Fibroblast of villous mesenchyme (primary cell): ENCODE measurements at regions not wholly inside any gene's neighbourhood (a gene's known extent, or its start where the extent isn't known, plus 50 kb on each side); places are given as distances from the start of the nearest gene placed in this dataset.

ENCODE experiments used
- DNase-seq: peaks from one replicate; pipeline ENCODE4 v3.0.0-alpha.2; 2010; ENCODE audit warnings: low read depth
- H3K4me3 ChIP-seq: 2 replicates; pipeline ENCODE4 v1.5.1; 2011; ENCODE audit warnings: low read depth, mild to moderate bottlenecking, low read length
- TF ChIP-seq, protein P1 (sequence below): IDR thresholded peaks from 2 replicates; pipeline ENCODE4 v1.5.1; 2012; ENCODE audit warnings: low read depth, mild to moderate bottlenecking, low read length; ENCODE audit not compliant: insufficient read depth

DNA sequence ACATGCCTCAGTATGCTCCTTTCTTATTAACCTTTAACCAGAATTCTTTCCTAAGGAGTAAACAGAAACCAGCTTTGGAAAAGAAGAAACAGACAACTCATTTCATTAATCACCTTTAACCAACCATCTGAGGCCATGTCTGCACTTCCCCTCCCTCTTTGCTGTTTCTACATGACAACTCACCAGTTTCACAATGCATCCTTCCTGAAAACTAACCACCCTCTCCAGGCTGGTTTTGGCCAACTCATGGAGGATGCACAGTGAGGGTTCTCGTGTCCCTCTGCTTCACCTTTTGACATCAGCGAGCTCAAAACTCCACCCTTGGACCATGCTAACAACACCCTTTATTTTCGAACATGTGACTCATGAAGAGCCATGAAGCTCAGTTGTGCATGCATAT lies 244.1 kb downstream of the ELAVL2 start:
- no peak overlapping the region for H3K4me3 ChIP-seq
- DNase-seq = no peak
- TF ChIP-seq, protein P1, sequence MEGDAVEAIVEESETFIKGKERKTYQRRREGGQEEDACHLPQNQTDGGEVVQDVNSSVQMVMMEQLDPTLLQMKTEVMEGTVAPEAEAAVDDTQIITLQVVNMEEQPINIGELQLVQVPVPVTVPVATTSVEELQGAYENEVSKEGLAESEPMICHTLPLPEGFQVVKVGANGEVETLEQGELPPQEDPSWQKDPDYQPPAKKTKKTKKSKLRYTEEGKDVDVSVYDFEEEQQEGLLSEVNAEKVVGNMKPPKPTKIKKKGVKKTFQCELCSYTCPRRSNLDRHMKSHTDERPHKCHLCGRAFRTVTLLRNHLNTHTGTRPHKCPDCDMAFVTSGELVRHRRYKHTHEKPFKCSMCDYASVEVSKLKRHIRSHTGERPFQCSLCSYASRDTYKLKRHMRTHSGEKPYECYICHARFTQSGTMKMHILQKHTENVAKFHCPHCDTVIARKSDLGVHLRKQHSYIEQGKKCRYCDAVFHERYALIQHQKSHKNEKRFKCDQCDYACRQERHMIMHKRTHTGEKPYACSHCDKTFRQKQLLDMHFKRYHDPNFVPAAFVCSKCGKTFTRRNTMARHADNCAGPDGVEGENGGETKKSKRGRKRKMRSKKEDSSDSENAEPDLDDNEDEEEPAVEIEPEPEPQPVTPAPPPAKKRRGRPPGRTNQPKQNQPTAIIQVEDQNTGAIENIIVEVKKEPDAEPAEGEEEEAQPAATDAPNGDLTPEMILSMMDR = no peak

DNA sequence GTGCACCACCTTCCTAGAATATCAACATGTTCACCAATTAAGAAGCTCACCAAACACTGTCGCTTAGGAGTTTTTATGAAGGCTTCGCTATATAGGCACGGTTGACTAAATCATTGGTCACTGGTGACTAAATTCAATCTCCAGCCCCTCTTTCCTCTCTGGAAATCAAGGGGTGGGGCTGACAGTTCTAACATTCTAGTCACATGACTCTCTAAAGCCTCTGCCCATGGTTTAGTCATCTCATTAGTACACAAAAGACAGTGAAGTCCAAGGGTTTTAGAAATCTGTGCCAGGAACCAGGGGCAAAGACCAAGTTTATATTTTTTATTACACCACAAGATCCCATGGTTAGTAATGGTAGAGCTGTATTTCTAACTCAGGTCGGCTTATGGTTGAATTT lies 243.2 kb downstream of the ELAVL2 start:
- no peak overlapping the region for H3K4me3 ChIP-seq
- DNase-seq = no peak
- TF ChIP-seq, protein P1 = no peak

DNA sequence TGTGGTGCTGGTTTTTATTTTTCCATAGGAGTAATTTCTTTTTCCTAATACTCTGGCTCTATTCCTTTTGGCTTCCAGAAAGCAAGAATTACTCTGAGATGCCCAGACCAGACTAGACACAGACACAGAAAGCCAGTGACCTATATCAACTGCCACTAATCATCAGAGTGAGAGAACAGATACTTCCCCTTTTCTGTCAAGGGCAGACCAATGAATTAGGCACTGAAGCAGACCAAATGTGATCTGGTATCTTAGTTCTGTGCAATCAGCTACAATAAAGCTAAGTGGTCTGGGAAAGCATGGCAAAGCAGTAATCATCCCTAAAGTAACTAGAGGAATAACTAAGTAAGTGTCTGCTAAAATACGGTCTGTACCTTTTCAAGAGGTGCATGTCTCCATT lies 239.1 kb downstream of the ELAVL2 start:
- H3K4me3 ChIP-seq = no peak overlapping the region
- TF ChIP-seq, protein P1 = no peak
- no peak for DNase-seq

DNA sequence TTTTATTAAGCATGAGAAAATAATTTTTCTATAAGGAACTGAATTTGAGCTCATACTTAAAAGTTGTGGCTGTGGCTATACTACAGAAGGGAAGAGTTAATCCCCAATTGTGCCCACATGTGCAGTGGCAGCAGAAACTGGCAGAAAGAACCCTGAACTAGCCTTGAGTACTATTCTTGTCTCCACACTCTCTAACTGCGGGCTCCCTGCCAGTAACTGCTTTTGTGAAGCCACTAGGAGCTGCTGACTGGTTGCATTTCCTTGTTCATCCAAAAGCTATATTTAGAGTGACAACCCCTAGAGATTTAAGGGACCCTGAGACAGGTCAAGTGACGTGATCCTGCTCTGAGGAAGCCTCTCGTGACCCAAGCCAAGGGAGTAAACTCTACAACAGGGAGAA lies 238.6 kb downstream of the ELAVL2 start:
- TF ChIP-seq, protein P1 = no peak
- no peak for DNase-seq
- no peak overlapping the region for H3K4me3 ChIP-seq

DNA sequence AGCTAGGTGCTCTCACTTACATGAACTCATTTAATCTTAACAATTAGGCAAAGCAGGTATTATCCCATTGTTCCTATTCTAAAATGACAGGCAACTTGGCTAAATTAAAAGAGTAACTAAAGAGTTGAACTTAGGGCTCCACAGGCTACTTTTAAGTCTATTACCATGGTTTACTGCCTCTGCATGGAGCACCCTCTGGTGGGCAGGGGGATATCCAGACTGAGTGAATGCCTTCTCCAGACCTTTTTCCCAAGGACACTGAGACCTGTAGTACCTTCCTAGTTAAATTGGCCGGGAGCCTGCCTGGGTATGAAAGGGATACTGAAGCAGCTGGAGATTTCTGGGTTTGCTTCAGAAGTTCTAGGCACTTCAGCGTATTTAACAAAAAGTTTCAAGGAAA lies 238.1 kb downstream of the ELAVL2 start:
- H3K4me3 ChIP-seq = no peak overlapping the region
- TF ChIP-seq, protein P1 = no peak

DNA sequence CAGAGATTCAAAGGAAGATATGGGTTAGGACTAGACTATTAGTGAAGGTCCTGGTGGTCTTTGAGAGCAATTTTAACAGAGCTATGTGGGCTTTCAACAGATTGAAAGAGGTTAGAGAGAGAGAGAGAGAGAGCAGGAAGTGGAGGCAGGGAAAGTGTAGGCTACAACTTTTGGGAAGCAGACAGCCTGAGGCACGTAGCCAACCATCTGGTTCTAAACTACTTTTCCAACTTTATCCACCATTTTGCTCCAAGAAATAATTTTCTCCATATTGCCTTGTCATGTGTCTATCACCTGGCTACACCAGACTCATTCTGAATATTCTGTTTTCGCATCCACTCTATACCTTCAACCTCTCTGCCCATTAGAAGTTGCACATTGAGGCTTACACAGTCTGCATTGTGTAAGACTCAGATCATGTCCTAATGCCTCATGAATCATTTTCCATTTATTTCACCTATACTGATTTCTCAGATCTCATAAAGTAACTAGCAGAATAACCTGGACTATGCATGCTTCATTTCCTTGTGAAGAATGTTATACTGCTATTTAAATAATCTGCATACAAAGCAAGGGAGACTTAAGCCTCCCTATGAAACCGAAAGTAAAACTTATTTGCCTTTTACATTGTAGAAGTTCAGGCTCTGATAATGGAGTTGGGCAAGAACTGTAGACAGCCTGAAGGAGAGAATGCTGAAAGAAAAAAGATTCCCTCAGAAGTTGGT lies 235.6 kb downstream of the ELAVL2 start:
- DNase-seq = peak; percentile 1
- TF ChIP-seq, protein P1 = no peak
- no peak overlapping the region for H3K4me3 ChIP-seq

More for the DNA sequence above, 238.1 kb downstream of the ELAVL2 start:
- no peak for DNase-seq

DNA sequence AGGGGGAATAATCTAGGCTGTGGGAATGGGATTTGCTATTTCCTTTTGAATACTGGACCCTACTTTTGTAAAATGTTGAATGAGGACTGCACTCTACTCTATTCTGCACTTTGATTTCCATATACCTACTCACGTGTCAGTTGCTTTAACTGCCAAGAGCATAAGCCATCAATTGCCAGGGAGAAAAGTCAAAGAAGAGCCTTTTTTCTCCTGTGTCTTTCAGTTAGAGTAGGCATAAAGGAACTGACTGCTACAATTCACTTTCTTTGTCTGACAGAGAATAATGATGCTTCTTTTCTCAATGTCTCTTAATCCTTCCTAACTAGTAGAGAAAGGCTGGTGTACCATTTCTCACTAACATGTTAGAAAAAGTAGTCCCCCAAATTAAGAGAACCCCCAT lies 231.6 kb downstream of the ELAVL2 start:
- no peak for DNase-seq
- TF ChIP-seq, protein P1 = no peak
- H3K4me3 ChIP-seq = no peak overlapping the region
